K562 (cell line): ENCODE measurements at regions not wholly inside any gene's neighbourhood (a gene's known extent, or its start where the extent isn't known, plus 50 kb on each side); places are given as distances from the start of the nearest gene placed in this dataset.

Experiments
- ATAC-seq: fragments of 200-7000 bp; cut with Tn5 transposase; 3 replicates; pipeline ENCODE4 v1.9.1; 2020; ENCODE audit warnings: moderate library complexity
- BruUV-seq: library from RNA; stranded (reverse); fragments of 400-500 nt; replicated peaks from 2 replicates; lab custom pipeline; 2021; lab: Mats Ljungman, UMichigan
- CTCF ChIA-PET: fragments of 300-600 bp; formaldehyde crosslinking; extraction: SDS; loops from one replicate; lab custom pipeline; 2021; ENCODE audit warnings: low intra/inter-chr PET ratio; lab: Yijun Ruan, JAX
- POLR2A ChIA-PET: fragments of 300-600, 350-650 bp; sonication (Branson Sonifier 250); formaldehyde crosslinking; extraction: SDS; loops from one replicate; lab custom pipeline; 2021; ENCODE audit warnings: antibody characterized with exemption, inconsistent platforms; lab: Yijun Ruan, JAX
- DNase-seq, 4 experiments: peaks; one replicate each; pipeline versions ENCODE4 v3.0.0 to v3.0.0-alpha.2; 2011 to 2018; ENCODE audit warnings: low spot score in 3 of 4, mixed read lengths in 3 of 4; ENCODE audit errors: extremely low read depth in 1 of 4
- FAIRE-seq: peaks from 2 replicates; lab custom pipeline; 2011; peaks lifted over from hg19 to GRCh38; lab: Jason Lieb, UNC
- H2AFZ ChIP-seq: 2 replicates; pipeline ENCODE4 v1.6.0; 2011; ENCODE audit warnings: low read depth, low read length, control low read depth, inconsistent platforms
- H3K27ac ChIP-seq: fragments of 200-600 bp; 3 replicates; pipeline ENCODE4 v1.8.0; 2011; ENCODE audit warnings: low read depth, mild to moderate bottlenecking, control low read depth, inconsistent platforms, low read length, moderate library complexity, mixed read lengths; ENCODE audit errors: extremely low read depth
- H3K27me3 ChIP-seq, 2 experiments: fragments of 300-600 bp in 1 of 2; 2 replicates in 1 of 2; 3 replicates in 1 of 2; pipeline versions ENCODE4 v1.6.0 to v1.8.0; 2011; ENCODE audit warnings: inconsistent platforms in 2 of 2, low read length in 2 of 2, mild to moderate bottlenecking in 1 of 2, mixed read lengths in 1 of 2, moderate library complexity in 1 of 2; ENCODE audit not compliant: control insufficient read depth in 2 of 2, insufficient read depth in 2 of 2
- H3K36me3 ChIP-seq: fragments of 300-600 bp; 3 replicates; pipeline ENCODE4 v1.8.0; 2011; ENCODE audit warnings: mild to moderate bottlenecking, low read length, inconsistent platforms; ENCODE audit not compliant: control insufficient read depth, insufficient read depth
- H3K4me1 ChIP-seq, 2 experiments: fragments of 200-600 bp in 1 of 2; replicated peaks in 1 of 2; 2 replicates in 1 of 2; 3 replicates in 1 of 2; pipeline versions ENCODE4 v1.5.1 to v1.8.0; 2011; ENCODE audit warnings: inconsistent platforms in 2 of 2, low read length in 2 of 2, mild to moderate bottlenecking in 1 of 2, mixed read lengths in 1 of 2, moderate library complexity in 1 of 2; ENCODE audit not compliant: control insufficient read depth in 2 of 2, insufficient read depth in 2 of 2
- H3K4me2 ChIP-seq: 2 replicates; pipeline ENCODE4 v1.6.1; 2011; ENCODE audit warnings: low read length, control low read depth, inconsistent platforms, mixed read lengths; ENCODE audit not compliant: insufficient read depth
- H3K4me3 ChIP-seq: fragments of 200-600 bp; sonication (generic), shearing (Covaris generic); 2 replicates; pipeline ENCODE4 v1.5.1; 2016; ENCODE audit warnings: control low read depth, inconsistent platforms
- H3K79me2 ChIP-seq: fragments of 200-600 bp; 3 replicates; pipeline ENCODE4 v1.8.0; 2011; ENCODE audit warnings: low read length, inconsistent platforms; ENCODE audit not compliant: control insufficient read depth, insufficient read depth
- H3K9ac ChIP-seq, 2 experiments: 2 replicates each; pipeline versions ENCODE4 v1.6.0 to v1.6.1; 2011; ENCODE audit warnings: low read depth in 2 of 2, low read length in 2 of 2, control low read depth in 1 of 2, inconsistent platforms in 1 of 2, mild to moderate bottlenecking in 1 of 2, mixed read lengths in 1 of 2; ENCODE audit not compliant: insufficient read depth in 1 of 2
- H3K9me1 ChIP-seq: one replicate; pipeline ENCODE4 v1.6.0; 2011; ENCODE audit warnings: inconsistent platforms, mild to moderate bottlenecking, low read length, moderate library complexity; ENCODE audit not compliant: control insufficient read depth, insufficient read depth
- H3K9me3 ChIP-seq: replicated peaks from 2 replicates; pipeline ENCODE4 v1.5.1; 2011; ENCODE audit warnings: low read depth, low read length, inconsistent platforms; ENCODE audit not compliant: control insufficient read depth, insufficient read depth
- H4K20me1 ChIP-seq: replicated peaks from 2 replicates; pipeline ENCODE4 v1.6.1; 2011; ENCODE audit warnings: low read length, inconsistent platforms, mixed read lengths; ENCODE audit not compliant: control insufficient read depth, insufficient read depth
- ATF1 ChIP-seq, 2 experiments: fragments of 450-650 bp in 1 of 2; IDR thresholded peaks; 2 replicates each; pipeline ENCODE4 v1.6.1; 2016; ENCODE audit warnings: missing compliant biosample characterization in 1 of 2, missing genetic modification characterization in 1 of 2
- BCLAF1 ChIP-seq, 2 experiments: fragments of 450-650 bp in 1 of 2; IDR thresholded peaks; 2 replicates each; pipeline ENCODE4 v1.6.1; 2011 to 2017; ENCODE audit warnings: low read depth in 2 of 2, antibody characterized with exemption in 1 of 2, borderline replicate concordance in 1 of 2, low read length in 1 of 2, mild to moderate bottlenecking in 1 of 2, mixed read lengths in 1 of 2; ENCODE audit not compliant: control insufficient read depth in 1 of 2
- E2F3 ChIP-seq: fragments of 250-450 bp; sonication (Bioruptor Pico); IDR thresholded peaks from 2 replicates; pipeline ENCODE4 v1.4.0; 2020; ENCODE audit warnings: mild to moderate bottlenecking
- E2F6 ChIP-seq, 2 experiments: IDR thresholded peaks; 2 replicates each; pipeline ENCODE4 v1.6.1; 2011; ENCODE audit warnings: borderline replicate concordance in 1 of 2, control low read depth in 1 of 2, low read depth in 1 of 2, low read length in 1 of 2, mild to moderate bottlenecking in 1 of 2, mixed read lengths in 1 of 2, moderate library complexity in 1 of 2; ENCODE audit not compliant: insufficient read depth in 1 of 2, insufficient read length in 1 of 2, poor library complexity in 1 of 2, severe bottlenecking in 1 of 2; ENCODE audit errors: extremely low read depth in 1 of 2
- ETS2 ChIP-seq: IDR thresholded peaks from 2 replicates; pipeline ENCODE4 v1.6.1; 2016; ENCODE audit warnings: borderline replicate concordance, missing genetic modification characterization, mild to moderate bottlenecking, moderate library complexity, missing compliant biosample characterization; ENCODE audit not compliant: poor library complexity, severe bottlenecking
- GABPB2 ChIP-seq: fragments of 250-450 bp; sonication (Bioruptor Pico); conservative IDR thresholded peaks from 2 replicates; pipeline ENCODE4 v1.5.1; 2021; ENCODE audit warnings: mild to moderate bottlenecking
- HNRNPH1 ChIP-seq: fragments of 200-400 bp; formaldehyde crosslinking; optimal IDR thresholded peaks from 2 replicates; pipeline ENCODE3; 2017; ENCODE audit warnings: low read depth, mild to moderate bottlenecking, low read length, moderate library complexity
- POLR2AphosphoS2 ChIP-seq: IDR thresholded peaks from 2 replicates; pipeline ENCODE4 v1.6.1; 2012; ENCODE audit warnings: low read length, improper control_type of control experiment
- PTTG1 ChIP-seq: fragments of 450-650 bp; IDR thresholded peaks from 2 replicates; pipeline ENCODE4 v1.6.1; 2016; ENCODE audit warnings: low read depth, mild to moderate bottlenecking, missing genetic modification characterization, missing compliant biosample characterization
- PURB ChIP-seq: sonication (generic); formaldehyde crosslinking; IDR thresholded peaks from 2 replicates; pipeline ENCODE4 v1.9.0; 2021; ENCODE audit warnings: low read depth, mild to moderate bottlenecking, missing genetic modification reagents
- RB1 ChIP-seq: fragments of 450-650 bp; IDR thresholded peaks from 2 replicates; pipeline ENCODE4 v1.6.1; 2017; ENCODE audit warnings: low read depth, mild to moderate bottlenecking
- U2AF1 ChIP-seq: fragments of 200-400 bp; formaldehyde crosslinking; optimal IDR thresholded peaks from 2 replicates; pipeline ENCODE3; 2017; ENCODE audit warnings: mild to moderate bottlenecking, low read depth, low read length, moderate library complexity
- WGBS: fragments of 100-300 bp; shearing (Covaris generic); methylation state at CpG from one replicate; pipeline ENCODE4 v1.1.6; 2016; ENCODE audit warnings: low coverage, mixed read lengths; ENCODE audit not compliant: insufficient coverage; ENCODE audit errors: missing lambda C conversion rate; 5-methylcytosine and 5-hydroxymethylcytosine counted together
- in situ Hi-C: fragments of 300-500 bp; cut with MboI; formaldehyde crosslinking; loops from 4 replicates; pipeline ENCODE4 v1.15.0; 2018; ENCODE audit warnings: inconsistent platforms, mixed read lengths
- intact Hi-C: fragments of 100-400 bp; cut with micrococcal nuclease; formaldehyde crosslinking; loops from 2 replicates; pipeline ENCODE4 v1.14.2; 2022
- TF ChIP-seq, protein P1 (sequence below): fragments of 250-450 bp; sonication (Bioruptor Pico); IDR thresholded peaks from 2 replicates; pipeline ENCODE4 v1.5.0; 2021; ENCODE audit warnings: mild to moderate bottlenecking, borderline replicate concordance

- Histone ChIP-seq H3K9ac (no peak overlapping the region), H3K4me1 (peaks cover 0 to 3% of the 10 kb centered on the region in 2 experiments; a peak in 1 of 5 replicates), H3K4me2 (no peak overlapping the region), H3K27ac (no peak overlapping the region), H3K9me3 (peaks cover 10% of the 10 kb centered on the region), H3K27me3 (peaks cover 0 to 55% of the 10 kb centered on the region in 2 experiments; a peak in 2 of 5 replicates), H2AFZ (no peak overlapping the region), H4K20me1 (no peaks in the 10 kb centered on the region), H3K4me3 (no peak overlapping the region), H3K9me1 (no peaks in the 10 kb centered on the region)
- in situ Hi-C loops: no loop called here
- no TSS peak for BruUV-seq
- POLR2A ChIA-PET: interaction anchor here (1.1 kb wide), 1 partner anchor 14 kb away, joined by 3 read pairs; no protein-coding TSS in a partner anchor
- under 1% methylated on average over 31 of the region's 31 CpGs for WGBS
- DNase-seq: no peak
- TF ChIP-seq U2AF1: no peak
- no peak for TF ChIP-seq ATF1 (CRISPR knock-in tag; IDR thresholded peaks at IDR 0.05)
- TF ChIP-seq ATF1 (tag; IDR thresholded peaks at IDR 0.05): no peak
- no peak for TF ChIP-seq GABPB2 (CRISPR knock-in tag)
- no peak for TF ChIP-seq E2F6 (IDR thresholded peaks at IDR 0.05; ENCODE audit: borderline replicate concordance in 1 of 2, extremely low read depth in 1 of 2, insufficient read depth in 1 of 2, insufficient read length in 1 of 2, low read depth in 1 of 2, low read length in 1 of 2, poor library complexity in 1 of 2, severe bottlenecking in 1 of 2)
- no peak for TF ChIP-seq PTTG1
- TF ChIP-seq RB1: no peak
- no peak for TF ChIP-seq ETS2 (tag)
- TF ChIP-seq BCLAF1 (IDR thresholded peaks at IDR 0.05; ENCODE audit: borderline replicate concordance in 1 of 2, control insufficient read depth in 1 of 2, low read depth in 2 of 2, low read length in 1 of 2): no peak
- no peak for TF ChIP-seq HNRNPH1
- TF ChIP-seq, protein P1, sequence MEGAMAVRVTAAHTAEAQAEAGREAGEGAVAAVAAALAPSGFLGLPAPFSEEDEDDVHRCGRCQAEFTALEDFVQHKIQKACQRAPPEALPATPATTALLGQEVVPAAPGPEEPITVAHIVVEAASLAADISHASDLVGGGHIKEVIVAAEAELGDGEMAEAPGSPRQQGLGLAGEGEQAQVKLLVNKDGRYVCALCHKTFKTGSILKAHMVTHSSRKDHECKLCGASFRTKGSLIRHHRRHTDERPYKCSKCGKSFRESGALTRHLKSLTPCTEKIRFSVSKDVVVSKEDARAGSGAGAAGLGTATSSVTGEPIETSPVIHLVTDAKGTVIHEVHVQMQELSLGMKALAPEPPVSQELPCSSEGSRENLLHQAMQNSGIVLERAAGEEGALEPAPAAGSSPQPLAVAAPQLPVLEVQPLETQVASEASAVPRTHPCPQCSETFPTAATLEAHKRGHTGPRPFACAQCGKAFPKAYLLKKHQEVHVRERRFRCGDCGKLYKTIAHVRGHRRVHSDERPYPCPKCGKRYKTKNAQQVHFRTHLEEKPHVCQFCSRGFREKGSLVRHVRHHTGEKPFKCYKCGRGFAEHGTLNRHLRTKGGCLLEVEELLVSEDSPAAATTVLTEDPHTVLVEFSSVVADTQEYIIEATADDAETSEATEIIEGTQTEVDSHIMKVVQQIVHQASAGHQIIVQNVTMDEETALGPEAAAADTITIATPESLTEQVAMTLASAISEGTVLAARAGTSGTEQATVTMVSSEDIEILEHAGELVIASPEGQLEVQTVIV: no peak
- no peak for TF ChIP-seq POLR2AphosphoS2
- TF ChIP-seq PURB (CRISPR knock-in tag): no peak
- no peak for TF ChIP-seq E2F3 (CRISPR knock-in tag)
- TF ChIP-seq, all 486 proteins: peak for 0
- Histone ChIP-seq H3K79me2 (no peaks in the 10 kb centered on the region), H3K36me3 (no peaks in the 10 kb centered on the region)
- intact Hi-C loops: no loop called here
- CTCF ChIA-PET: no interaction called here
- FAIRE-seq (no peak), ATAC-seq (no peak)
Observed at GRCh38 chr6:170166511-170167122, 124.3 kb downstream of the DLL1 start.
